HepG2 (cell line): ENCODE measurements at regions not wholly inside any gene's neighbourhood (a gene's known extent, or its start where the extent isn't known, plus 50 kb on each side); places are given as distances from the start of the nearest gene placed in this dataset.
A peak's percentile ranks its signal among the peaks of the same experiment; 100 is the strongest.

Experiments used
- ATAC-seq: fragments of 200-7000 bp; cut with Tn5 transposase; 3 replicates; pipeline ENCODE4 v1.9.1; 2020; ENCODE audit warnings: mild to moderate bottlenecking, moderate library complexity
- BruUV-seq: library from RNA; stranded (reverse); fragments of 400-500 nt; replicated peaks from 2 replicates; lab custom pipeline; 2021; lab: Mats Ljungman, UMichigan
- CTCF ChIA-PET: fragments of 300-600 bp; formaldehyde crosslinking; extraction: SDS; loops from one replicate; lab custom pipeline; 2021; ENCODE audit warnings: low total read pairs, inconsistent platforms, low intra/inter-chr PET ratio; lab: Yijun Ruan, JAX
- POLR2A ChIA-PET: fragments of 350-600 bp; sonication (Branson Sonifier 250); formaldehyde crosslinking; loops from one replicate; lab custom pipeline; 2020; ENCODE audit warnings: antibody characterized with exemption, inconsistent platforms; lab: Yijun Ruan, JAX
- DNase-seq: peaks from one replicate; pipeline ENCODE4 v3.0.0-alpha.2; 2015; ENCODE audit warnings: low spot score
- FAIRE-seq: peaks from 3 replicates; lab custom pipeline; 2011; peaks lifted over from hg19 to GRCh38; lab: Jason Lieb, UNC
- H2AFZ ChIP-seq: one replicate; pipeline ENCODE4 v1.6.1; 2011; ENCODE audit warnings: low read length, inconsistent platforms
- H3K27ac ChIP-seq: fragments of 300-600 bp; 3 replicates; pipeline ENCODE4 v1.8.0; 2011; ENCODE audit warnings: mixed run types, mild to moderate bottlenecking, mixed read lengths, low read length, inconsistent platforms; ENCODE audit not compliant: insufficient read depth; ENCODE audit errors: extremely low read length
- H3K27me3 ChIP-seq, 2 experiments: fragments of 200-600 bp in 1 of 2; 2 replicates in 1 of 2; 3 replicates in 1 of 2; pipeline versions ENCODE4 v1.6.0 to v1.8.0; 2011; ENCODE audit warnings: low read length in 2 of 2, mild to moderate bottlenecking in 2 of 2, moderate library complexity in 2 of 2, inconsistent platforms in 1 of 2; ENCODE audit not compliant: insufficient read depth in 2 of 2, control insufficient read depth in 1 of 2
- H3K36me3 ChIP-seq, 2 experiments: fragments of 200-600 bp in 1 of 2; replicated peaks in 1 of 2; 2 replicates in 1 of 2; 3 replicates in 1 of 2; pipeline versions ENCODE4 v1.5.1 to v1.8.0; 2011; ENCODE audit warnings: low read length in 2 of 2, inconsistent platforms in 1 of 2; ENCODE audit not compliant: insufficient read depth in 2 of 2, control insufficient read depth in 1 of 2
- H3K4me1 ChIP-seq: 2 replicates; pipeline ENCODE4 v1.5.1; 2012; ENCODE audit warnings: low read length, inconsistent platforms; ENCODE audit not compliant: insufficient read depth
- H3K4me2 ChIP-seq: 2 replicates; pipeline ENCODE4 v1.6.0; 2011; ENCODE audit warnings: low read depth, low read length, inconsistent platforms
- H3K4me3 ChIP-seq, 3 experiments: fragments of 200-600 bp in 1 of 3; sonication (generic), shearing (Covaris generic) in 1 of 3; replicated peaks in 1 of 3; 2 replicates each; pipeline ENCODE4 v1.5.1; 2011 to 2016; ENCODE audit warnings: low read length in 3 of 3, inconsistent platforms in 2 of 3, low read depth in 2 of 3, mild to moderate bottlenecking in 2 of 3, control low read depth in 1 of 3, mixed read lengths in 1 of 3; ENCODE audit not compliant: insufficient read depth in 1 of 3
- H3K79me2 ChIP-seq: one replicate; pipeline ENCODE4 v1.6.1; 2011; ENCODE audit warnings: low read length, inconsistent platforms; ENCODE audit not compliant: insufficient read depth
- H3K9ac ChIP-seq: 2 replicates; pipeline ENCODE4 v1.6.0; 2011; ENCODE audit warnings: mild to moderate bottlenecking, low read depth, low read length, inconsistent platforms; ENCODE audit not compliant: insufficient read depth
- H3K9me3 ChIP-seq: 2 replicates; pipeline ENCODE4 v1.5.1; 2012; ENCODE audit warnings: mild to moderate bottlenecking, low read length
- H4K20me1 ChIP-seq: 2 replicates; pipeline ENCODE4 v1.6.0; 2011; ENCODE audit warnings: inconsistent platforms, mild to moderate bottlenecking, low read length, moderate library complexity; ENCODE audit not compliant: insufficient read depth
- ATF7 ChIP-seq, 2 experiments: fragments of 450-650 bp in 1 of 2; sonication (generic) in 1 of 2; formaldehyde crosslinking in 1 of 2; IDR thresholded peaks; 2 replicates each; pipeline versions ENCODE4 v1.4.0 to v1.6.1; 2016 to 2020; ENCODE audit warnings: antibody characterized with exemption in 1 of 2, mild to moderate bottlenecking in 1 of 2, missing genetic modification reagents in 1 of 2
- SOX13 ChIP-seq, 3 experiments: fragments of 450-650 bp in 1 of 3; sonication (generic) in 1 of 3; formaldehyde crosslinking in 1 of 3; IDR thresholded peaks in 2 of 3; conservative IDR thresholded peaks in 1 of 3; 2 replicates each; pipeline versions ENCODE4 v1.5.0 to v1.6.1; 2016 to 2020; ENCODE audit warnings: antibody characterized with exemption in 1 of 3, mild to moderate bottlenecking in 1 of 3, missing compliant biosample characterization in 1 of 3, missing genetic modification reagents in 1 of 3, moderate library complexity in 1 of 3
- TOPORS ChIP-seq: sonication (generic); formaldehyde crosslinking; IDR thresholded peaks from 2 replicates; pipeline ENCODE4 v1.8.0; 2023; ENCODE audit warnings: mild to moderate bottlenecking, missing genetic modification reagents
- ZNF230 ChIP-seq: sonication (generic); formaldehyde crosslinking; IDR thresholded peaks from 2 replicates; pipeline ENCODE4 v1.4.0; 2020; ENCODE audit warnings: mild to moderate bottlenecking, missing genetic modification reagents
- ZNF275 ChIP-seq: sonication (generic); formaldehyde crosslinking; IDR thresholded peaks from 2 replicates; pipeline ENCODE4 v1.8.0; 2022; ENCODE audit warnings: missing genetic modification reagents, mild to moderate bottlenecking, inconsistent platforms, borderline replicate concordance
- ZNF737 ChIP-seq: sonication (generic); formaldehyde crosslinking; IDR thresholded peaks from 2 replicates; pipeline ENCODE4 v1.5.0; 2020; ENCODE audit warnings: missing genetic modification reagents, mild to moderate bottlenecking, borderline replicate concordance
- WGBS: methylation state at CpG from one replicate; pipeline ENCODE4 v1.1.6; 2017; ENCODE audit warnings: low lambda C conversion rate; 5-methylcytosine and 5-hydroxymethylcytosine counted together
- in situ Hi-C: cut with HindIII; loops from 2 replicates; pipeline ENCODE4 v1.10.0; 2017; ENCODE audit warnings: low pct_unique_long_range_greater_than_20kb; ENCODE audit not compliant: extremely low pct_ligation_motif_present
- intact Hi-C: fragments of 100-400 bp; cut with micrococcal nuclease; formaldehyde crosslinking; loops from one replicate; pipeline ENCODE4 v1.10.0; 2022; ENCODE audit not compliant: unreplicated experiment

GRCh38 chr5:92519811-92520632 is 1061.0 kb downstream of the NR2F1-AS1 start:
- H3K36me3 ChIP-seq: no peaks in the 10 kb centered on the region
- WGBS: under 1% methylated on average over 3 of the region's 3 CpGs
- no peak overlapping the region for H3K4me3 ChIP-seq
- no peak for DNase-seq
- no peak overlapping the region for H3K9ac ChIP-seq
- no peak for FAIRE-seq
- no peak overlapping the region for H2AFZ ChIP-seq
- no peaks in the 10 kb centered on the region for H3K4me1 ChIP-seq
- no peak for ATAC-seq
- no peaks in the 10 kb centered on the region for H3K9me3 ChIP-seq
- H3K79me2 ChIP-seq: no peaks in the 10 kb centered on the region
- H3K4me2 ChIP-seq: no peak overlapping the region
- no peaks in the 10 kb centered on the region for H4K20me1 ChIP-seq
- ChIA-PET CTCF (interaction anchor here (1.3 kb wide), 1 partner anchor 1395 kb away, joined by 3 read pairs; no protein-coding TSS in a partner anchor), POLR2A (no interaction called here)
- no peak overlapping the region for H3K27ac ChIP-seq
- intact Hi-C loops: loop anchor here (5.0 kb wide), 1 partner anchor 1027 kb away; no protein-coding TSS in a partner anchor
- in situ Hi-C loops: no loop called here
- TF ChIP-seq SOX13 (IDR thresholded peaks at IDR 0.05) (no peak), SOX13 (CRISPR knock-in tag; conservative IDR thresholded peaks at IDR 0.05 in 1 of 2, IDR thresholded peaks at IDR 0.05 in 1 of 2) (no peak), ZNF230 (no peak), ZNF275 (CRISPR knock-in tag) (no peak), ATF7 (IDR thresholded peaks at IDR 0.05) (peak; percentile 81), ATF7 (CRISPR knock-in tag; IDR thresholded peaks at IDR 0.05) (no peak), TOPORS (no peak), ZNF737 (CRISPR knock-in tag) (no peak)
- H3K27me3 ChIP-seq: no peaks in the 10 kb centered on the region
- BruUV-seq: no TSS peak
